HuH-7 (cell line): ENCODE measurements at regions not wholly inside any gene's neighbourhood (a gene's known extent, or its start where the extent isn't known, plus 50 kb on each side); places are given as distances from the start of the nearest gene placed in this dataset.
"Not testable (repeated sequence)": the region's sequence is repeated elsewhere in the genome, so short reads cannot be mapped to it uniquely, and the experiment has no call there.

ENCODE experiments used
- DNase-seq: peaks from one replicate; pipeline ENCODE4 v3.0.0; 2011; ENCODE audit warnings: low spot score

DNA sequence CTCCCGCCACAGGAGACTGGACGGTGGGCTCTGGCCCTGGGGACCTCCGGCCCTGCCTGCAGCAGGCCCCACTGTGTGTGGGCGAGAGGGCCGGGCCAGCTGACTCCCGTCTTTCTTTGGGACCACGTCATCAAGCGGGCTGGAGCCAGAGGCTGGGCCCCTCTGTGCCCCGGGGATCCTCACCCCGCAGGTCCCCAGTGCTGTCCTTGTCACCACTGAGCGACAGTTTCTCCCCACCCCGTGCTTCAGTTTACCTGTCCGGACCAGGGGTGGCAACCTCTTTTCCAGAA, 181.9 kb upstream of the ZNF469 start:
- DNase-seq, result no peak

DNA sequence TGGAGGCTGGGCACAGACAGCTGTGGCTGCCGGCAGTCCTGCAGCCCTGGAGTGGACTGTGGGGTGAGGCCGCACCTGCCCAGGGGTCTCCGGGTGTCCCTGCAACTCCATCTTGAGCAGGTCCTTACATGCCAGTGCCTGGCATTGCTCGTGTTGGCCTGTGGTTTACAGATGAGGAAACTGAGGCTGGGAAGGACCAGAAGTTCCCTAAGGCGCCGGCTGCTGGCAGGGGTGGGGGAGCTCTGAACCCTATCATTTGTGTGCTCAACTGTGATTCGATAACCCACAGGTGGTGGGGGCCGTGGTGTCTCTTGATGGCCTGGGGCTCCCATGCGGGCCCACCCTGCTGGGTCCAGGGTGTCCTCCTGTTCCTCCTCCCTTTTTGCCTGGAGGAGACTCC, 181.1 kb upstream of the ZNF469 start:
- DNase-seq, result not testable (repeated sequence)

DNA sequence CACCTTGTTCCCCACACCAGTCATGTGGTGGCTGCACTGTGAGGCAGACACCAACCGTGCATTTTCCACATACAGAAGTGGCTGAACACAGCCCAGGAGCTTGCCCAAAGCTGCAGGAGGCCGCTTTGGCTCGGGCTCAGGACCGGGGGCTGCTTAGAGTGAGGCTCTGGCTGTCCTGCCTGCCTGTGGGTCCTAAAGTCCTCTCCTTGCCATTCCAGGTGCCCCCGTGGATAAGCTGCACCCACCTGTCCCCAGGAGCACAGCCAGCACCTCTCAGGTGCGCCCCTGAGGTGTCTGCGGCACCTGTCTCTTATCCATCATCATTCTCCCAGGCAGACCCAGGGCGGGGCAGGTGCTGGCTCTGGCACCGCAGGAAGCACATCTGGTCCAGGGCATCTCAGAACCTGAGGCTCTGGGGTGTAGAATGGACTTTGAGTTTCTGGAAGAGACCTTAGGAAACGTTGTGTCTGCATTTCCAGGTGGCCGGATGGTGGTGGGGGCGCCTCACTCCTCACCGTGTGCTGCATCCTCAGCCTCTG, 180.5 kb upstream of the ZNF469 start:
- no peak for DNase-seq

DNA sequence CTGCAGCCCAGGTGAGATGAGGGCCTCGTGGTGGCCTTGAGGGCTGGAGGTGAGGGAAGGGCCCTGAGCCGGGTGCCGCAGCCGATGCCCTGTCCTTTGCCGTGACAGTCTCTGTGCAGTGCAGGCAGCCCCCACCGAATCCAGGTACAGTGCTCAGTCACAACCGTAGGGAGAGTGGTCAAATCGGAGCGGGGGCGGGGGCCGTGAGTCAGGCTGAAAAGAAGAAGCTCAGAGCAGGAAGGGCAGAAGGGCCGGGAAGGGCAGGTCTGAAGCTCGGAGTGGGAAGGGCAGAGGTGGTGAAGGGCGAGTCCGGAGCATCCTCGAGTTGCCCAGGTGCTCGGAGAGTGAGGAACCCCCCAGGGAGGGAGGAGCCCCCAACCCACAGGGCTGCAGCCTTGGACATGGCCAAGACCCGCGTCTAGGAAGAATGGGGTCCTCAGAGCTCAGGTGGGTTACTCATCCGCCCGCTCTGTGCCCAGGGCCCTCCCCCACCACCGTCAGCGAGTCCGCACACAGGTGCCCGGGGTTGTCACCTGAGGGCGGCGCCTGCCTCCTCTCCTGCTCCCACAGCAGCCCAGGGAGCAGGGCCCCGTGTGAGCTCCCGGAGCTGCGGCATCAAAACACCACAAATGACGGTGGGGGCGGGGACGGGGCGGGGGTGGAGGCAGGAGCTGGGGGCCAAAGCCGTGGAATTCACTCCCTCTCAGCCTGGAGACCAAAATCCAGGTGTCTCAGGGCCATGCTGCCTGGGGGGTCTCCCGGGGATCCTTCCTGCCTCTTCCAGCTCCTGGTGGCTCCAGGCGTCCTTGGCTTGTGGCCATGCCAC, 179.7 kb upstream of the ZNF469 start:
- not testable (repeated sequence) for DNase-seq

DNA sequence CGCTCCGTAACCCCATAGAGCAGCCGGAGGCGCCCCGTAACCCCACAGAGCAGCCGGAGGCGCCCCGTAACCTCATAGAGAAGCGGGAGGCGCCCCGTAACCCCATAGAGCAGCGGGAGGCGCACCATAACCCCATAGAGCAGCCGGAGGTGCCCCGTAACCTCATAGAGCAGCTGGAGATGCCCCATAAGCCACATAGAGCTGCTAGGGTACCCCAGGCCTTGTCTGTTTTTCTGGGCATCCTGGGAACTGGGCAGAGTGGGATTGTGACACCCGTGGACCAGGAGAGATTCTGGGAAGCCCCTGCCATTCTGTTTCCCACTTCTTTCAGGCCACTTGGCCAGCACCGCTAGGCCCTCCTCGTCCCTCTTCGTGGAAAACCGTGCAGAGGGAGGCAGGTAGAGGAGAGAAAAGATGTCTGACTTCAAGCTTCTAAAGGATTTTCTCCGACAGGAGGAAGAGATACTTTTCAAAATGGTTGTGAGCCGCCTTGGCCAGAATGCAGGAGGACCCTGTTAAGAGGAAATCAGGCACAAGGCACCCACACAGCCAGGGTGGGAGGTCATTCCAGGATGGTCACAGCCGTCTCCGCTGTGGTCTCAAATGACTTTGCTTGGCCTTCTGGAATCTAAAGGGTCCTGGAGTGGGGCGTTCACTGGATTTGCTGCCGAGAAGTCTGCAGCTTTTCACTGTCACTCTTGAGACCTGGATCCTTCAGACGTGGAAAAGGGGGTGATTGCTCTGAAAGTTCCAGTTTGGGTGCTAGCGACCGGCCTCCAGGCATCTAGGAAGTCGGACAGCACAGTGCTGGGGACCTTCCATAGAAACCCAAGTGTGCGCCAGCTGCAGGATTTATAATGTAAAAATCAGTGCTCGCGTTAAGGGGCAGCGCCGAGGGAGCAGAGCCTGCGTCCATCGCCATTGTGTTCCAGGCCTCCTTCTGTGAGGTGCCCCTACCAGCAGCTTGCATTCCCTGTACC, 178.3 kb upstream of the ZNF469 start:
- DNase-seq, result not testable (repeated sequence)

DNA sequence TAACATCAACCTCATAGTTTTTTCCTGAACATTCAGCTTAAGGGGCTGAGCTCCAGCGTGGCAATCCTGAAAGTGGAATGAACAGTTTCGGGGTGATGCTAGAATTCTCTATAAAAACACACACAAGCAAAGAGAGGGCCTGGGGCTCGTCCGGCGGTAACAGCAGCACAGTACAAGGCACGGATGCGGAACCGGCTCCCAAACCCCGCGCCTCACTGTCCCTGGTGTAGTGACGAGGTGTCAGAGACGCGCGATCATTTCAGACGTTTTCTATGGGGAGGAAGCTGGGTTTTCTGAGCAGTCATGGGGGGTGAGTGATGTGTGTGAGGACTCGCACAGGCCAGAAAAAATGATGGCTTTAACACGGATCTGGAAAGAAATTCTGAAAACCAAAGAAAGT, 177.3 kb upstream of the ZNF469 start:
- not testable (repeated sequence) for DNase-seq

DNA sequence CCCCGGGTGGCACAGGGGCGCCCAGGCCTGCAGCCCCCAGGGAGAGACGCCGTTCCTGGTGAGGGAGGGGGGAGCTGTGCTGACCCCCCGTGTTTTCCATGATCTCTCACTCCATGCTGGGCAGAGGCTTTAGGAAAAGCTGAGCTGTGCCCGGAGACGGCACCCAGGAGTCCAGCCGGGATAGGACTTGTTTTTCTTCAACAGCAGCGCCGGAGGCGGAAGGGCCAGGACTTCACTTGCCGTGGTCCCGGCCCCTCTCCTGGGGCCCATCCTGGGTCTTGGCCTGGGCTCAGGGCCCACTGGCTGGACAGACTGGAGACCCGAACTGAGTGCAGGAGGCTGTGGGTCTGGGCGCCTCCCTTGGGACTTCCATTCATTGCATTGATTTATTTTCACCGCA, 176.8 kb upstream of the ZNF469 start:
- not testable (repeated sequence) for DNase-seq

DNA sequence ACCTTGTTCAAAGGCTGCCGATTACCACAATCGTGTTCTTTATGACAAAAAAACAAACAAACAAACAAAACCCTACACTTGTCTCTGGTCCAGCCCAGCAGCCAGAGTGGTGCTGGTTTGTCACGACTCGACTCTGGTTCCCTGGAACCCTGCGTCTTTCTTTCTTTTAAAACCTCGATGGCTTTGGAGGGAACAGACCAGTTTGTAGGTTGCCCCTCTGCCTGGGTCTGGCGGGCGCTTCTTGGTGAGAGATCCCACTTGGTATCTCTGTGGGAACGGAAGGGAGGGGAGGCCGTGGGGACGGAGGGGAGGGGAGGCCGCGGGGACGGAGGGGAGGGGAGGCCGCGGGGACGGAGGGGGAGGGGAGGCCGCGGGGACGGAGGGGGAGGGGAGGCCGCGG, 176.2 kb upstream of the ZNF469 start:
- not testable (repeated sequence) for DNase-seq

DNA sequence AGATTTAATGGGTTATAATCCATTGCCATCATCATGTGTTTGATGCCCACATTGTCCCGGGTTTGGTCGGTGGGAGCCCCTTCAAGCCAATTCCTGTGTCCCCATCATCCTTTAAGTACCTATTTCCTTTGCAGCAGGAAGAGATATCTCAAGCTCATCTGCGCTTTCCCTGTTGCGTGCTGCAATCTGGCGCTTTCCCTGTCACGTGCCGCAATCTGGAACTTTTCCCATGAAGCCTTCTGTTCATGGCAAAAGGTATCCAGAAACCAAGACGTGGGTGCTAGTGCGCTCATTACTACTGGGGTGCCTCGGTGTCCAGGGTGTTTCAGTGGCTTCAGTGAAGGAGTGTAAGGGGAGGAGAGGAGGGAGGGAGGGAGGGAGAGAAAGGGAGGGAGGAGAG, 174.6 kb upstream of the ZNF469 start:
- DNase-seq, result no peak

GRCh38 chr16:88208776-88209175, 174.0 kb upstream of the ZNF469 start:
- DNase-seq, result not testable (repeated sequence)

DNA sequence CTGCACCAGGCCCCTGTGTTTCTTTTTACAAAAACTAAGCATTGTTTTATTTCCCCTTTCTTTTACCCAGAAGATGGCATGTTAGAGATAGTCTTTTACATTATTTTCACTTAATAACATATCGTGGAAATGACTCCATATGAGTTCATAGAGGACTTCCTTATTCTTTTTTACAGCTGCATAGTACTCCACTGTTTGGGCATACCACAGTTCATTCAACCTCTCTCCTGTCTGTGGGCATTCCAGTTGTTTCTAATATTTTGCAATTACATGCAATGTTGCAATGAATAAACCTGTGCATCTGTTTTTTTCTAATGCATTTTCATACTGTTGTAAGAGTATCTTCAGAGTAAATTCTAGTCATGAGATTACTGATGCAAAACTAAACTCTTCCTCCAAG, 173.2 kb upstream of the ZNF469 start:
- DNase-seq, result not testable (repeated sequence)

GRCh38 chr16:88213937-88214336, 168.8 kb upstream of the ZNF469 start:
- not testable (repeated sequence) for DNase-seq

DNA sequence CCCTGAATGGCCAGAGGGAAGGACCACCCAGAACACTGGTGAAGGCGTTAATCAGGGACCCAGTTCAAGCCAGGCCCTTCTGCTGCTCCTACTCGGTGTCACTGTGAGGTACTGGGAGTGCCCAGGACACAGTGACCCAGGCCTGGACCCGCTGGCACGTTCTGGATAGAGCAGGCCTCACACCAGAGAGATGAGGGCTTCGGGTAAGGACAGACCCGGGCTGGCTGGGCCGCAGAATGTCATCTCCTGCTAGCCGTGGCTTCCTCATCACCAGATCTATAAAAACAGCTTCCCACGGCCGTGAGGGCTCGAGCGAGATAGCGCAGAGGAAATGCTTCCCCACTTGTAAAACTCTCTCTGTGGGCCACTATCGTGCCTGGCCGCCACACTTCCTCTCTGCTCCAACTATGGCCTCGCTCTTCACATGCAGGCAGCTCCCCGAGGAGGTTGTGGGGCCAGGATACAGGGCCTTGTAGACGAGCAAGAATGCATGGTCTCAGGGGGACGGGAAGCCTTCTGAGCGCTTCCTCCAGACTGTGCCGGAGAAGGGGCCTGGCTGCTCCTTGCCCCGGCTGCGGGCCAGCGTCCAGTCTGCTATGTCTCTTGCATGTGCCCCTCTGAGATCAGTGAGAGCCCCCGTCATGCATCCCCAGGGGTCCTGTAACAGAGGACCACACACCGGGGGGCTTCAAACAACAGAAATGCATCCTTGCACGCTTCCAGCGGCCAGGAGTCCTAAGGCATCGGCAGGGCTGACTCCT, 161.6 kb upstream of the ZNF469 start:
- not testable (repeated sequence) for DNase-seq

GRCh38 chr16:88223696-88224095, 159.1 kb upstream of the ZNF469 start:
- DNase-seq, result not testable (repeated sequence)

DNA sequence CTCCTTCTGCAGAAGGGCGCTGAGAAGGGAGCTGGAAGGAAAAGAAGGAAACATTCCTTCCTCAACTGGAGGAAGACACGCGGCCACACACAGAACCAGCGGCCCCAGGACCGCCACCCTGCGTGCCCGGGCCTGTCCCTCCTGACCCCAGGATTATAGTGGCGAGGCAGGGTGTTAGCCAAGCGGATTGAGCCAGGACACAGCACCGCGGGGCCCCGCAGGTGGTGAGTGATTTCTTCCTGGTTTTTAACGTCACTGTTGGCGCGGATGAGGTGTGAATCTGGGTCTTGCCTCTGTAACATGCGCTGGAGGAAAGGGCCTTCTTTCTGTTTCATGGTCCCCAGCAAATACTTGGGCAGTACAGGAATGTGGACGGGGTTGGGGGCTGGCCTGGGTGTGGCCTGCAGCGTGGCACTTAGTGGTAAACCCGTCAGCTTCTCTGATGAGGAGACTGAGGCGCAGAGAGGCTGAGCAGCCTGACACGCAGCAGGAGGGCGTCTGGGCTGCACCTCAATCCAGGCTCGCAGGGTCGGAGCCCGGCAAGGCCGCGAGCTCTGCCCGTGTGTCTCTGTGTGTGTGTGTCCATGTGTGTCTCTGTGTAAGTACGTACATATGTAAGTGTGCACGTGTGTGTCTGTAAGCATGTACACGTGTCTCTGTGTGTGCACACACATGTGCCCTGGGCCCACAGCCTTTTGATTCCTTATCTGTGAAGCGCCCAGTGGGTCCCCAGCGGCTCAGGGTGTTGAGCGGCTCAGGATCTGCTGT, 158.4 kb upstream of the ZNF469 start:
- not testable (repeated sequence) for DNase-seq

- DNase-seq, result not testable (repeated sequence)
These were observed 157.0 kb upstream of the ZNF469 start for GRCh38 chr16:88225640-88226230.

DNA sequence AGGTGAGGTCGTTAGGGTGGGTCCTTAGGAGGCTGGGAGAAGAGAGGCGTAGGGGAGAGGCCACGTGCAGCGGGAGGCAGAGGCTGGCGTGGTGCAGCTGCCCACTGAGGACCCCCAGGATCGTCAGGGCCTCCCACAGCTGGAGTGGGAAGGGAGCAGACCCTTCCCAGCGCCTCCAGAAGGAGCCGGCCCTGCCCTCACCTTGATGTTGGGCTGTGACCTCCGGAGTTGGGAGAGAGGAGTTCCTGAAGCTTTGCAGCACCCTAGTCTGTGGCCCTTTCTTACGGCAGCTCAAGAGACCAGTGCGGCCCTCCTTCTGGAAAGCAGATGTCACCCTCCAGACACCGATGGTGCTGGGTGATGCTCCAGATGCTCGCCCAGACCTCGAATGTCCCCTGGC, 156.5 kb upstream of the ZNF469 start:
- DNase-seq, result not testable (repeated sequence)

DNA sequence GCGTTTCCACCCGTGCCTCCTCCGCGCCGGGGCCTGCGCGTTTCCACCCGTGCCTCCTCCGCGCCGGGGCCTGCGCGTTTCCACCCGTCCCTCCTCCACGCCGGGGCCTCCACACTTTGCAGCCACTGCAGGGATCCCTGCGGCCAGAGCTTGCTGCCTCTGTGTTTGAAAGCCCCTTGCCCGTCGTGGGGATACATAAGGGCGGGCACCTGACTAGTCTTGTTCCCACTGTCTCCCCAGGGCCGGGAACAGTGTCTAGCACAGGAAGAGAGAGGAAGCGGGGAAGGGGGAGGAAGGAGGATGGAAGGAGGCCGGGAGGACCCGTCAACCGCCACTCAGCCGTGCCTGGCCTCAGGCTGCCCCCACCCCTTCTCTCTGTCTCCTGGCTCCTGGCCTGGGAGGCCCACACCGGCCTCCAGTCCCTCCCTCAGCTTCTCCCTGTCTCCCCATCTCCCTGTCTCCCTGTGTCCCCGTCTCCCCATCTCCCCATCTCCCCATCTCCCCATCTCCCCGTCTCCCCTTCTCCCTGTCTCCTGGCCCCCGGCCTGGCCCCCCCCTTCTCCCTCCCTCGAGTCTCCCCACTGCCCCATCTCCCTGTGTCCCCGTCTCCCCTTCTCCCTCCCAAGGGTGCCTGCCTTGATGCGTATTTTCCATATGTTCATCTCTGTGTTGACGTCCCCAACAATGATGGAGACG, 155.6 kb upstream of the ZNF469 start:
- DNase-seq, result not testable (repeated sequence)

- DNase-seq, result not testable (repeated sequence)
These were observed 154.9 kb upstream of the ZNF469 start for GRCh38 chr16:88227722-88228482.
